GM12878 (cell line): ENCODE measurements at regions not wholly inside any gene's neighbourhood (a gene's known extent, or its start where the extent isn't known, plus 50 kb on each side); places are given as distances from the start of the nearest gene placed in this dataset.

ENCODE experiments used
- ATAC-seq: fragments of 200-7000 bp; cut with Tn5 transposase; 3 replicates; pipeline ENCODE4 v1.9.1; 2020; ENCODE audit warnings: mild to moderate bottlenecking, moderate library complexity
- BruUV-seq: library from RNA; stranded (reverse); fragments of 400-500 nt; replicated peaks from 2 replicates; lab custom pipeline; 2021; lab: Mats Ljungman, UMichigan
- CTCF ChIA-PET: fragments of 300-600 bp; sonication (Branson Sonifier 250); formaldehyde crosslinking; extraction: SDS; loops from one replicate; lab custom pipeline; 2021; ENCODE audit warnings: inconsistent platforms; lab: Yijun Ruan, JAX
- POLR2A ChIA-PET: fragments of 350-600 bp; formaldehyde crosslinking; extraction: SDS; loops from one replicate; lab custom pipeline; 2021; ENCODE audit warnings: inconsistent platforms; lab: Charles Lee
- RAD21 ChIA-PET: fragments of 300-600 bp; sonication (Branson Sonifier 250); formaldehyde crosslinking; loops from one replicate; lab custom pipeline; 2023; ENCODE audit warnings: antibody characterized with exemption; ENCODE audit not compliant: unreplicated experiment; lab: Charles Lee
- SMC1A ChIA-PET: fragments of 300-600 bp; sonication (Branson Sonifier 250); formaldehyde crosslinking; loops from one replicate; lab custom pipeline; 2023; ENCODE audit not compliant: unreplicated experiment, uncharacterized antibody; lab: Charles Lee
- DNase-seq: peaks from one replicate; pipeline ENCODE4 v3.0.0-alpha.2; 2011; ENCODE audit warnings: low read depth, low spot score
- FAIRE-seq: peaks from 3 replicates; lab custom pipeline; 2011; peaks lifted over from hg19 to GRCh38; lab: Jason Lieb, UNC
- H2AFZ ChIP-seq: 2 replicates; pipeline ENCODE4 v1.6.0; 2011; ENCODE audit warnings: low read depth, low read length, control low read depth; ENCODE audit not compliant: control insufficient read depth
- H3K27ac ChIP-seq: 2 replicates; pipeline ENCODE4 v1.5.1; 2011; ENCODE audit warnings: control low read depth; ENCODE audit not compliant: control insufficient read depth, insufficient read depth
- H3K27me3 ChIP-seq, 2 experiments: replicated peaks in 1 of 2; 2 replicates each; pipeline versions ENCODE4 v1.6.0 to v1.6.1; 2011; ENCODE audit warnings: low read length in 1 of 2; ENCODE audit not compliant: control insufficient read depth in 2 of 2, insufficient read depth in 2 of 2
- H3K36me3 ChIP-seq, 2 experiments: 2 replicates each; pipeline ENCODE4 v1.5.1; 2011; ENCODE audit warnings: low read length in 1 of 2; ENCODE audit not compliant: control insufficient read depth in 2 of 2, insufficient read depth in 2 of 2
- H3K4me1 ChIP-seq: 2 replicates; pipeline ENCODE4 v1.6.1; 2011; ENCODE audit warnings: mild to moderate bottlenecking, low read length, moderate library complexity, mixed read lengths; ENCODE audit not compliant: control insufficient read depth, insufficient read depth
- H3K4me2 ChIP-seq: 2 replicates; pipeline ENCODE4 v1.6.0; 2011; ENCODE audit warnings: control low read depth; ENCODE audit not compliant: control insufficient read depth, insufficient read depth
- H3K4me3 ChIP-seq: fragments of 200-600 bp; sonication (generic); 2 replicates; pipeline ENCODE4 v1.5.1; 2016
- H3K79me2 ChIP-seq: 2 replicates; pipeline ENCODE4 v1.6.0; 2011; ENCODE audit warnings: low read length; ENCODE audit not compliant: control insufficient read depth, insufficient read depth
- H3K9ac ChIP-seq: 2 replicates; pipeline ENCODE4 v1.8.0; 2011; ENCODE audit warnings: low read length, control low read depth, mixed read lengths; ENCODE audit not compliant: control insufficient read depth, insufficient read depth
- H3K9me3 ChIP-seq: replicated peaks from 3 replicates; pipeline ENCODE4 v1.5.1; 2011; ENCODE audit warnings: mild to moderate bottlenecking, low read length; ENCODE audit not compliant: control insufficient read depth, insufficient read depth
- H4K20me1 ChIP-seq: 2 replicates; pipeline ENCODE4 v1.6.0; 2011; ENCODE audit not compliant: control insufficient read depth, insufficient read depth
- DPF2 ChIP-seq: fragments of 450-650 bp; IDR thresholded peaks from 2 replicates; pipeline ENCODE4 v1.6.1; 2017; ENCODE audit warnings: mild to moderate bottlenecking
- FOXK2 ChIP-seq: fragments of 450-650 bp; IDR thresholded peaks from 2 replicates; pipeline ENCODE4 v1.6.1; 2017; ENCODE audit warnings: mild to moderate bottlenecking, moderate library complexity
- JUND ChIP-seq: IDR thresholded peaks from 2 replicates; pipeline ENCODE4 v1.6.1; 2012; ENCODE audit warnings: low read depth, mild to moderate bottlenecking, low read length, improper control_type of control experiment, moderate library complexity
- MTA3 ChIP-seq: IDR thresholded peaks from 2 replicates; pipeline ENCODE4 v1.6.1; 2012; ENCODE audit warnings: low read length, inconsistent platforms, borderline replicate concordance
- MYB ChIP-seq: fragments of 150-350 bp; IDR thresholded peaks from 2 replicates; pipeline ENCODE4 v1.6.1; 2014; ENCODE audit warnings: mild to moderate bottlenecking, low read depth, low read length, borderline replicate concordance
- RELA ChIP-seq: fragments of 450-650 bp; IDR thresholded peaks from 2 replicates; pipeline ENCODE4 v1.8.0; 2014; ENCODE audit warnings: borderline replicate concordance; ENCODE audit not compliant: partially characterized antibody
- SIX5 ChIP-seq: IDR thresholded peaks from 2 replicates; pipeline ENCODE4 v1.6.1; 2011; ENCODE audit warnings: mild to moderate bottlenecking, low read depth, low read length, moderate library complexity; ENCODE audit not compliant: severe bottlenecking
- SMAD1 ChIP-seq: fragments of 450-650 bp; IDR thresholded peaks from 2 replicates; pipeline ENCODE4 v1.6.1; 2018; ENCODE audit warnings: mild to moderate bottlenecking, low read depth; ENCODE audit not compliant: partially characterized antibody
- SREBF1 ChIP-seq: IDR thresholded peaks from 2 replicates; pipeline ENCODE4 v1.6.1; 2012; ENCODE audit warnings: mild to moderate bottlenecking, low read length
- WGBS: methylation state at CpG from one replicate; pipeline ENCODE4 v1.1.6; 2016; ENCODE audit warnings: low lambda C conversion rate; ENCODE audit not compliant: insufficient replicate concordance, insufficient coverage; ENCODE audit errors: missing lambda C conversion rate; 5-methylcytosine and 5-hydroxymethylcytosine counted together
- in situ Hi-C: fragments of 300-500 bp; cut with MboI; formaldehyde crosslinking; loops from 9 replicates; pipeline ENCODE4 v1.14.3; 2018; ENCODE audit warnings: mixed read lengths
- intact Hi-C: fragments of 100-400 bp; cut with micrococcal nuclease; formaldehyde crosslinking; loops from one replicate; pipeline ENCODE4 v1.14.2; 2022; ENCODE audit not compliant: unreplicated experiment
- TF ChIP-seq, protein P1 (sequence below): IDR thresholded peaks from 2 replicates; pipeline ENCODE4 v1.6.1; 2011; ENCODE audit warnings: borderline replicate concordance, low read depth, mild to moderate bottlenecking, moderate library complexity, mixed read lengths, low read length; ENCODE audit not compliant: insufficient read depth; ENCODE audit errors: extremely low read length
- TF ChIP-seq, protein P2 (sequence below): fragments of 150-350 bp; IDR thresholded peaks from 2 replicates; pipeline ENCODE4 v1.6.1; 2014; ENCODE audit warnings: mild to moderate bottlenecking, low read depth, low read length
- TF ChIP-seq, protein P3 (sequence below): IDR thresholded peaks from 2 replicates; pipeline ENCODE4 v1.6.1; 2012; ENCODE audit warnings: improper control_type of control experiment, low read depth, low read length; ENCODE audit not compliant: insufficient replicate concordance

DNA sequence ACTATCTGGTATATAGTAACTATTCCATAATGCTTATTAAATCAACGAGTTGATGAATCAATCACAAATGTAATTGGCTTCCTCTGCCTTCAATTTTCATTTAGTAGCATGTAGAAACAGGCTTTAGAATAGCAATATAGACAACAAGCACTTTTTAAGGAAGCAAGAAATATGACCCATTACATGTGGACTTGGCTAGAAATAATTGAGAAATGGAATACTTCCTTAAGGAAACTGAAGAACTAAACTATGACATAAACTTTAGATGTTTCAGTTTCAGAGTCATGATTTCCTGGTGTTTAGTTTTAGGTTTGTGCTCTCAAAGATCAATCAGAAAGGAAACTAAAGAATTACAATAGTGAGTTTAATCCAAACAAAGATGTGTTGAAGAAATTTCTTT lies 443.8 kb downstream of the MBD2 start (continued):
- TF ChIP-seq, protein P1, sequence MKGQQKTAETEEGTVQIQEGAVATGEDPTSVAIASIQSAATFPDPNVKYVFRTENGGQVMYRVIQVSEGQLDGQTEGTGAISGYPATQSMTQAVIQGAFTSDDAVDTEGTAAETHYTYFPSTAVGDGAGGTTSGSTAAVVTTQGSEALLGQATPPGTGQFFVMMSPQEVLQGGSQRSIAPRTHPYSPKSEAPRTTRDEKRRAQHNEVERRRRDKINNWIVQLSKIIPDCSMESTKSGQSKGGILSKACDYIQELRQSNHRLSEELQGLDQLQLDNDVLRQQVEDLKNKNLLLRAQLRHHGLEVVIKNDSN: no peak
- no peak for TF ChIP-seq JUND

DNA sequence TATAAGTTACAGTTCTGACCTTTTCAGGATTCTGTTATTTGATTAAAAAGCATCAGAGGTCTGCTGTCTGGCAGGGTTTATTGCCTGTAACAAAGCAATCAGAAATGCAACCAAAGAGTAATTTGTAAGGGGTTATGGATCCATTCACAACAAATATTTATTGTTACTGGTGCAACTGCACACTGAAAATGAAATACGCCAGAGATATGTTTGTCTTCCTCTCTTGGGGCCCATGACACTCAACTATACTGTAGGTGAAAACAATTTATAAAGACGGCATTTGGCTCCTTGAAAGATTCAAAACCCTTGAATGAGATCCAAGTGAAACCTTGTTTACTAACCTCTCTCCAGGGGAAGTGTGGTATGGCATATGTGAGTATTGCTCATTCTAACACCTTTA lies 452.2 kb downstream of the MBD2 start:
- no peaks in the 10 kb centered on the region for H4K20me1 ChIP-seq
- no peaks in the 10 kb centered on the region for H3K27me3 ChIP-seq
- no TSS peak for BruUV-seq
- ChIA-PET CTCF (no interaction called here), SMC1A (no interaction called here), POLR2A (interaction anchor here (0.5 kb wide), 1 partner anchor 375 kb away, joined by 5 read pairs; no protein-coding TSS in a partner anchor)
- DNase-seq (no peak), FAIRE-seq (no peak)
- in situ Hi-C loops: no loop called here
- no peak overlapping the region for H2AFZ ChIP-seq
- no peak overlapping the region for H3K27ac ChIP-seq
- no peaks in the 10 kb centered on the region for H3K79me2 ChIP-seq
- H3K36me3 ChIP-seq: no peaks in the 10 kb centered on the region
- no peak overlapping the region for H3K4me2 ChIP-seq
- no peak overlapping the region for H3K4me3 ChIP-seq
- TF ChIP-seq DPF2 (no peak), FOXK2 (no peak), RELA (no peak), SREBF1 (no peak), SIX5 (no peak), MYB (no peak), SMAD1 (no peak), MTA3 (no peak)
- TF ChIP-seq, protein P2, sequence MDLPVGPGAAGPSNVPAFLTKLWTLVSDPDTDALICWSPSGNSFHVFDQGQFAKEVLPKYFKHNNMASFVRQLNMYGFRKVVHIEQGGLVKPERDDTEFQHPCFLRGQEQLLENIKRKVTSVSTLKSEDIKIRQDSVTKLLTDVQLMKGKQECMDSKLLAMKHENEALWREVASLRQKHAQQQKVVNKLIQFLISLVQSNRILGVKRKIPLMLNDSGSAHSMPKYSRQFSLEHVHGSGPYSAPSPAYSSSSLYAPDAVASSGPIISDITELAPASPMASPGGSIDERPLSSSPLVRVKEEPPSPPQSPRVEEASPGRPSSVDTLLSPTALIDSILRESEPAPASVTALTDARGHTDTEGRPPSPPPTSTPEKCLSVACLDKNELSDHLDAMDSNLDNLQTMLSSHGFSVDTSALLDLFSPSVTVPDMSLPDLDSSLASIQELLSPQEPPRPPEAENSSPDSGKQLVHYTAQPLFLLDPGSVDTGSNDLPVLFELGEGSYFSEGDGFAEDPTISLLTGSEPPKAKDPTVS: no peak
- TF ChIP-seq, protein P3, sequence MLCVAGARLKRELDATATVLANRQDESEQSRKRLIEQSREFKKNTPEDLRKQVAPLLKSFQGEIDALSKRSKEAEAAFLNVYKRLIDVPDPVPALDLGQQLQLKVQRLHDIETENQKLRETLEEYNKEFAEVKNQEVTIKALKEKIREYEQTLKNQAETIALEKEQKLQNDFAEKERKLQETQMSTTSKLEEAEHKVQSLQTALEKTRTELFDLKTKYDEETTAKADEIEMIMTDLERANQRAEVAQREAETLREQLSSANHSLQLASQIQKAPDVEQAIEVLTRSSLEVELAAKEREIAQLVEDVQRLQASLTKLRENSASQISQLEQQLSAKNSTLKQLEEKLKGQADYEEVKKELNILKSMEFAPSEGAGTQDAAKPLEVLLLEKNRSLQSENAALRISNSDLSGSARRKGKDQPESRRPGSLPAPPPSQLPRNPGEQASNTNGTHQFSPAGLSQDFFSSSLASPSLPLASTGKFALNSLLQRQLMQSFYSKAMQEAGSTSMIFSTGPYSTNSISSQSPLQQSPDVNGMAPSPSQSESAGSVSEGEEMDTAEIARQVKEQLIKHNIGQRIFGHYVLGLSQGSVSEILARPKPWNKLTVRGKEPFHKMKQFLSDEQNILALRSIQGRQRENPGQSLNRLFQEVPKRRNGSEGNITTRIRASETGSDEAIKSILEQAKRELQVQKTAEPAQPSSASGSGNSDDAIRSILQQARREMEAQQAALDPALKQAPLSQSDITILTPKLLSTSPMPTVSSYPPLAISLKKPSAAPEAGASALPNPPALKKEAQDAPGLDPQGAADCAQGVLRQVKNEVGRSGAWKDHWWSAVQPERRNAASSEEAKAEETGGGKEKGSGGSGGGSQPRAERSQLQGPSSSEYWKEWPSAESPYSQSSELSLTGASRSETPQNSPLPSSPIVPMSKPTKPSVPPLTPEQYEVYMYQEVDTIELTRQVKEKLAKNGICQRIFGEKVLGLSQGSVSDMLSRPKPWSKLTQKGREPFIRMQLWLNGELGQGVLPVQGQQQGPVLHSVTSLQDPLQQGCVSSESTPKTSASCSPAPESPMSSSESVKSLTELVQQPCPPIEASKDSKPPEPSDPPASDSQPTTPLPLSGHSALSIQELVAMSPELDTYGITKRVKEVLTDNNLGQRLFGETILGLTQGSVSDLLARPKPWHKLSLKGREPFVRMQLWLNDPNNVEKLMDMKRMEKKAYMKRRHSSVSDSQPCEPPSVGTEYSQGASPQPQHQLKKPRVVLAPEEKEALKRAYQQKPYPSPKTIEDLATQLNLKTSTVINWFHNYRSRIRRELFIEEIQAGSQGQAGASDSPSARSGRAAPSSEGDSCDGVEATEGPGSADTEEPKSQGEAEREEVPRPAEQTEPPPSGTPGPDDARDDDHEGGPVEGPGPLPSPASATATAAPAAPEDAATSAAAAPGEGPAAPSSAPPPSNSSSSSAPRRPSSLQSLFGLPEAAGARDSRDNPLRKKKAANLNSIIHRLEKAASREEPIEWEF: no peak
- TF ChIP-seq, all 136 proteins: peak for 0
- RAD21 ChIA-PET: no interaction called here
- 20% methylated on average over 2 of the region's 2 CpGs for WGBS
- no peak overlapping the region for H3K9ac ChIP-seq
- no peaks in the 10 kb centered on the region for H3K9me3 ChIP-seq
- H3K4me1 ChIP-seq: no peaks in the 10 kb centered on the region
- intact Hi-C loops: no loop called here
- ATAC-seq: no peak
